Liver (tissue), 3 donors: ENCODE measurements at regions not wholly inside any gene's neighbourhood (a gene's known extent, or its start where the extent isn't known, plus 50 kb on each side); places are given as distances from the start of the nearest gene placed in this dataset.

ENCODE experiments used
- CTCF ChIP-seq: fragments of 150-350 bp; IDR thresholded peaks from 2 replicates; pipeline ENCODE4 v1.5.1; 2017; ENCODE audit warnings: improper control_type of control experiment, low read depth, low read length; ENCODE audit not compliant: missing input control
- SP1 ChIP-seq: IDR thresholded peaks from 2 replicates; pipeline ENCODE4 v1.6.1; 2018; ENCODE audit warnings: antibody characterized with exemption, mild to moderate bottlenecking
- donor health status: healthy.
- donor health status: healthy.

GRCh38 chr4:148495463-148495862 is 53.2 kb upstream of the NR3C2 start:
- no peak for TF ChIP-seq CTCF
- no peak for TF ChIP-seq SP1
